B cell (primary cell): ENCODE measurements at regions not wholly inside any gene's neighbourhood (a gene's known extent, or its start where the extent isn't known, plus 50 kb on each side); places are given as distances from the start of the nearest gene placed in this dataset.

Experiments used
- ATAC-seq: fragments of 200-7000 bp; cut with Tn5 transposase; one replicate; pipeline ENCODE4 v1.10.0; 2021; ENCODE audit warnings: low read depth, mild to moderate bottlenecking, moderate number of reproducible peaks, moderate library complexity
- CTCF ChIA-PET: fragments of 350-600 bp; sonication (Branson Sonifier 250); formaldehyde crosslinking; loops from one replicate; lab custom pipeline; 2021; ENCODE audit warnings: antibody characterized with exemption, inconsistent platforms; lab: Charles Lee
- POLR2A ChIA-PET: fragments of 350-600 bp; sonication (Branson Sonifier 250); formaldehyde crosslinking; loops from one replicate; lab custom pipeline; 2021; ENCODE audit warnings: antibody characterized with exemption; lab: Charles Lee
- DNase-seq: peaks from one replicate; pipeline ENCODE4 v3.0.0; 2013
- H2AFZ ChIP-seq: 2 replicates; pipeline ENCODE4 v1.6.1; 2012; ENCODE audit warnings: mild to moderate bottlenecking, low read depth, low read length; ENCODE audit not compliant: insufficient read depth, poor library complexity, severe bottlenecking
- H3K27ac ChIP-seq, 2 donors: 1 replicate in 1 of 2; 2 replicates in 1 of 2; pipeline ENCODE4 v1.5.1; 2012 to 2013; ENCODE audit warnings: low read length in 2 of 2, mild to moderate bottlenecking in 2 of 2, moderate library complexity in 1 of 2
- H3K27me3 ChIP-seq, 4 experiments: fragments of 200-600 bp in 1 of 4; sonication (generic) in 1 of 4; replicated peaks in 1 of 4; 1 replicate in 2 of 4; 2 replicates in 2 of 4; pipeline versions ENCODE4 v1.6.1 to v1.7.0; 2013 to 2016; ENCODE audit warnings: low read length in 3 of 4, mild to moderate bottlenecking in 2 of 4, mixed read lengths in 1 of 4, moderate library complexity in 1 of 4; ENCODE audit not compliant: insufficient read depth in 4 of 4, control insufficient read depth in 3 of 4; ENCODE audit errors: control extremely low read depth in 1 of 4
- H3K36me3 ChIP-seq, 2 experiments: replicated peaks in 1 of 2; 1 replicate in 1 of 2; 2 replicates in 1 of 2; pipeline versions ENCODE4 v1.6.1 to v1.7.1; 2013; ENCODE audit warnings: low read length in 1 of 2; ENCODE audit not compliant: insufficient read depth in 2 of 2, control insufficient read depth in 1 of 2; ENCODE audit errors: control extremely low read depth in 1 of 2, extremely low read depth in 1 of 2
- H3K4me1 ChIP-seq, 2 donors: fragments of 200-600 bp in 1 of 2; sonication (generic) in 1 of 2; 1 replicate in 1 of 2; 2 replicates in 1 of 2; pipeline versions ENCODE4 v1.5.1 to v1.6.1; 2013 to 2017; ENCODE audit warnings: low read length in 2 of 2; ENCODE audit not compliant: control insufficient read depth in 2 of 2, insufficient read depth in 2 of 2
- H3K4me2 ChIP-seq: replicated peaks from 2 replicates; pipeline ENCODE3; 2012; ENCODE audit warnings: mild to moderate bottlenecking, low read depth, low read length; ENCODE audit not compliant: poor library complexity, severe bottlenecking
- H3K4me3 ChIP-seq, 5 experiments: fragments of 200-600 bp in 1 of 5; sonication (generic) in 1 of 5; 1 replicate in 3 of 5; 2 replicates in 2 of 5; pipeline versions ENCODE4 v1.5.1 to v1.7.0; 2011 to 2016; ENCODE audit warnings: low read length in 4 of 5, mild to moderate bottlenecking in 4 of 5, low read depth in 2 of 5, control low read depth in 1 of 5, moderate library complexity in 1 of 5; ENCODE audit not compliant: insufficient read depth in 1 of 5; ENCODE audit errors: control extremely low read depth in 1 of 5, extremely low read depth in 1 of 5
- H3K79me2 ChIP-seq: fragments of 200-600 bp; sonication (generic); one replicate; pipeline ENCODE4 v1.6.0; 2016; ENCODE audit warnings: low read length; ENCODE audit not compliant: control insufficient read depth, insufficient read depth
- H3K9ac ChIP-seq: fragments of 200-600 bp; sonication (generic); 2 replicates; pipeline ENCODE4 v1.6.1; 2017; ENCODE audit warnings: mild to moderate bottlenecking, low read length, moderate library complexity
- H3K9me3 ChIP-seq, 3 donors: one replicate each; pipeline versions ENCODE4 v1.6.1 to v1.7.1; 2013; ENCODE audit warnings: low read length in 2 of 3; ENCODE audit not compliant: control insufficient read depth in 2 of 3, insufficient read depth in 1 of 3; ENCODE audit errors: control extremely low read depth in 1 of 3
- H4K20me1 ChIP-seq: 2 replicates; pipeline ENCODE4 v1.6.0; 2012; ENCODE audit warnings: mild to moderate bottlenecking, low read length; ENCODE audit not compliant: insufficient read depth, control insufficient read depth, poor library complexity, severe bottlenecking
- H3K27ac Mint-ChIP-seq: one replicate; pipeline ENCODE4 v1.8.0; 2021; ENCODE audit warnings: mixed read lengths
- H3K27me3 Mint-ChIP-seq: one replicate; pipeline ENCODE4 v1.8.0; 2021; ENCODE audit warnings: mixed read lengths
- H3K4me1 Mint-ChIP-seq: one replicate; pipeline ENCODE4 v1.8.0; 2021; ENCODE audit warnings: mixed read lengths
- H3K4me3 Mint-ChIP-seq: one replicate; pipeline ENCODE4 v1.8.0; 2021; ENCODE audit warnings: mixed read lengths
- H3K9me3 Mint-ChIP-seq: one replicate; pipeline ENCODE4 v1.8.0; 2022; ENCODE audit warnings: mixed read lengths; ENCODE audit not compliant: insufficient read depth
- EZH2 ChIP-seq: IDR thresholded peaks from 2 replicates; pipeline ENCODE4 v1.6.1; 2012; ENCODE audit warnings: borderline replicate concordance, low read depth, mild to moderate bottlenecking, moderate library complexity, low read length; ENCODE audit not compliant: insufficient read depth, poor library complexity, severe bottlenecking
- intact Hi-C: fragments of 100-400 bp; cut with micrococcal nuclease; formaldehyde crosslinking; loops from one replicate; pipeline ENCODE4 v1.10.0; 2022
- TF ChIP-seq, protein P1 (sequence below): fragments of 200-600 bp; IDR thresholded peaks from one replicate; pipeline ENCODE4 v1.8.0; 2022; ENCODE audit warnings: antibody characterized with exemption, mild to moderate bottlenecking

DNA sequence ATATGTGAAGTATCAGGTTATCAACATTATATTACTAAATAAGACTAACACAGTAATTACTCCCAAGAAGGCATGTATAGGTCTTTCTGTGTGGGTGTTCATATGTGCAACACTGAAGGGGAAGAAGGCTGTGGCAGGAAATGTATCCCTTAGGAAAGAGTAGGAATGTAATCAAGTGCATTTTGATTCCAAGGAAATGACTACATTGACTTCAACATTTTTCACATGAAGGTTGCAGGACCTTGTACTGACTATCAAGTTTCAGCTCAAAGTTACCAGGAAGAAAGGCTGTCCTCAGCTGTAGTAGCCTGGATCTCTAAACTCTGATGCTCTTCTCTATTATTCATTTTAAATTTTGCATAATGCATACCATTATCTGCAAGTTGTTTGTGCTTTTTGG is 680.8 kb downstream of the NYAP2 start:
- ATAC-seq (no peak), DNase-seq (no peak)
- H3K27ac ChIP-seq, result no peak overlapping the region
- H3K9ac ChIP-seq, result no peak overlapping the region
- H3K27me3 Mint-ChIP-seq, result no peaks in the 10 kb centered on the region
- no peak overlapping the region for H3K4me3 ChIP-seq
- no peaks in the 10 kb centered on the region for H3K27me3 ChIP-seq
- no peaks in the 10 kb centered on the region for H3K36me3 ChIP-seq
- H2AFZ ChIP-seq, result no peak overlapping the region
- no peaks in the 10 kb centered on the region for H3K4me1 ChIP-seq
- no peaks in the 10 kb centered on the region for H4K20me1 ChIP-seq
- H3K79me2 ChIP-seq, result no peaks in the 10 kb centered on the region
- H3K4me1 Mint-ChIP-seq, result no peaks in the 10 kb centered on the region
- H3K4me2 ChIP-seq, result no peak overlapping the region
- H3K9me3 Mint-ChIP-seq, result peaks cover 2% of the 10 kb centered on the region
- H3K4me3 Mint-ChIP-seq, result no peak overlapping the region
- TF ChIP-seq, protein P1, sequence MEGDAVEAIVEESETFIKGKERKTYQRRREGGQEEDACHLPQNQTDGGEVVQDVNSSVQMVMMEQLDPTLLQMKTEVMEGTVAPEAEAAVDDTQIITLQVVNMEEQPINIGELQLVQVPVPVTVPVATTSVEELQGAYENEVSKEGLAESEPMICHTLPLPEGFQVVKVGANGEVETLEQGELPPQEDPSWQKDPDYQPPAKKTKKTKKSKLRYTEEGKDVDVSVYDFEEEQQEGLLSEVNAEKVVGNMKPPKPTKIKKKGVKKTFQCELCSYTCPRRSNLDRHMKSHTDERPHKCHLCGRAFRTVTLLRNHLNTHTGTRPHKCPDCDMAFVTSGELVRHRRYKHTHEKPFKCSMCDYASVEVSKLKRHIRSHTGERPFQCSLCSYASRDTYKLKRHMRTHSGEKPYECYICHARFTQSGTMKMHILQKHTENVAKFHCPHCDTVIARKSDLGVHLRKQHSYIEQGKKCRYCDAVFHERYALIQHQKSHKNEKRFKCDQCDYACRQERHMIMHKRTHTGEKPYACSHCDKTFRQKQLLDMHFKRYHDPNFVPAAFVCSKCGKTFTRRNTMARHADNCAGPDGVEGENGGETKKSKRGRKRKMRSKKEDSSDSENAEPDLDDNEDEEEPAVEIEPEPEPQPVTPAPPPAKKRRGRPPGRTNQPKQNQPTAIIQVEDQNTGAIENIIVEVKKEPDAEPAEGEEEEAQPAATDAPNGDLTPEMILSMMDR, result no peak
- no peak for TF ChIP-seq EZH2
- ChIA-PET POLR2A (no interaction called here), CTCF (no interaction called here)
- H3K27ac Mint-ChIP-seq, result no peak overlapping the region
- peaks cover 0 to 3% (median 0%) of the 10 kb centered on the region in 3 donors for H3K9me3 ChIP-seq
- intact Hi-C loops, result no loop called here

DNA sequence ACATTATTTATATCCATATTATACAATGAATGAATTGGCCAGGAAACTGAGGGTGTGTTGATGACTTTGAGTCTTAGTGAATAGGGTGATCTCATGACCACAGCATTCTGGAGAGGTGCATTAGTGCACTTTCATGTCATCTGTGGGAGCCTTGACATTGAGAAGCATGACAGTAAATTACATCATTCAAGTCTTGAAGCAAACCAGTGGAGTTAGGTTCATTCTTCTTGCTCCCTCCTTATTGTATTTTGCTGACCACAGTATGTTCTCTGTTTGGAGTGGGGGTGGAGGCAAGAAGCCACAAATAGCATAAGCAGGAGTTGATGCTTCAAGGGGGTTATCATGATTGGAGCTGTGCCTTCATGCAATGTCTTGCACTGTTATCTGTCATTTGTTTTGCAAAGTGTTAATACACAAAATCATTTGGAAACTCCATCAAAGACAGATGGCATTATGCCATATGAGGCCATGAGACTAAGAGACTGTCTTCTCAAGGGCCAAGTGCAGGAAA is 680.2 kb downstream of the NYAP2 start:
- no peak overlapping the region for H3K4me2 ChIP-seq

More for the DNA sequence above, 680.2 kb downstream of the NYAP2 start:
- intact Hi-C loops, result no loop called here
- ChIA-PET CTCF (no interaction called here), POLR2A (no interaction called here)
- Mint-ChIP-seq H3K27me3 (no peaks in the 10 kb centered on the region), H3K4me3 (no peak overlapping the region), H3K4me1 (no peaks in the 10 kb centered on the region), H3K27ac (no peak overlapping the region), H3K9me3 (no peaks in the 10 kb centered on the region)
- H3K9ac ChIP-seq, result no peak overlapping the region
- H4K20me1 ChIP-seq, result no peaks in the 10 kb centered on the region
- peaks cover 0 to 3% (median 0%) of the 10 kb centered on the region in 3 donors for H3K9me3 ChIP-seq
- no peak overlapping the region for H3K27ac ChIP-seq
- no peaks in the 10 kb centered on the region for H3K36me3 ChIP-seq
- no peak for TF ChIP-seq EZH2
- TF ChIP-seq, protein P1, result no peak
- no peaks in the 10 kb centered on the region for H3K79me2 ChIP-seq
- no peak overlapping the region for H2AFZ ChIP-seq
- no peaks in the 10 kb centered on the region for H3K27me3 ChIP-seq
- no peak for DNase-seq
- no peaks in the 10 kb centered on the region for H3K4me1 ChIP-seq
- no peak for ATAC-seq
- H3K4me3 ChIP-seq, result no peak overlapping the region
